ENCODE measurements at regions not wholly inside any gene's neighbourhood (a gene's known extent, or its start where the extent isn't known, plus 50 kb on each side); places are given as distances from the start of the nearest gene placed in this dataset.
A peak's percentile ranks its signal among the peaks of the same experiment; 100 is the strongest.
"Not testable (repeated sequence)": the region's sequence is repeated elsewhere in the genome, so short reads cannot be mapped to it uniquely, and the experiment has no call there.

- Histone ChIP-seq H3K36me3 (no peaks in the 10 kb centered on the region), H3K4me3 (no peak overlapping the region), H3K27me3 (ENCODE audit: low read depth) (no peaks in the 10 kb centered on the region), H3K27ac (no peak overlapping the region), H3K4me1 (no peaks in the 10 kb centered on the region), H3K9me3 (no peaks in the 10 kb centered on the region)
- intact Hi-C loops (cut with DNase I): no loop called here
- ATAC-seq: no peak
- no peak for DNase-seq
- TF ChIP-seq CTCF (IDR thresholded peaks at IDR 0.05): no peak
Observed at GRCh38 chr9:82882138-82882537, 180.8 kb downstream of the RASEF start.

- ATAC-seq (no peak), DNase-seq (no peak)
- Histone ChIP-seq H3K36me3 (no peaks in the 10 kb centered on the region), H3K27ac (no peak overlapping the region), H3K4me3 (no peak overlapping the region), H3K9me3 (no peaks in the 10 kb centered on the region), H3K27me3 (ENCODE audit: low read depth) (no peaks in the 10 kb centered on the region), H3K4me1 (no peaks in the 10 kb centered on the region)
- no peak for TF ChIP-seq CTCF (IDR thresholded peaks at IDR 0.05)
- intact Hi-C loops (cut with DNase I): no loop called here
Observed at GRCh38 chr9:82882748-82883147, 180.2 kb downstream of the RASEF start.

GRCh38 chr9:82883436-82883835 lies 179.5 kb downstream of the RASEF start:
- Histone ChIP-seq H3K36me3 (no peaks in the 10 kb centered on the region), H3K9me3 (no peaks in the 10 kb centered on the region), H3K27ac (no peak overlapping the region), H3K4me1 (no peaks in the 10 kb centered on the region), H3K27me3 (ENCODE audit: low read depth) (no peaks in the 10 kb centered on the region), H3K4me3 (no peak overlapping the region)
- no peak for TF ChIP-seq CTCF (IDR thresholded peaks at IDR 0.05)
- ATAC-seq: no peak
- intact Hi-C loops (cut with DNase I): no loop called here
- DNase-seq: no peak

GRCh38 chr9:82883974-82884373 lies 179.0 kb downstream of the RASEF start:
- DNase-seq; H3K27me3 ChIP-seq (ENCODE audit: low read depth); intact Hi-C loops (cut with DNase I); ATAC-seq; H3K36me3 ChIP-seq; H3K27ac ChIP-seq; H3K9me3 ChIP-seq; H3K4me3 ChIP-seq; H3K4me1 ChIP-seq: not testable (repeated sequence)

- no peaks in the 10 kb centered on the region for H3K36me3 ChIP-seq
- no peaks in the 10 kb centered on the region for H3K4me1 ChIP-seq
- no peaks in the 10 kb centered on the region for H3K27me3 ChIP-seq (ENCODE audit: low read depth)
- TF ChIP-seq CTCF (IDR thresholded peaks at IDR 0.05): no peak
- no peak overlapping the region for H3K4me3 ChIP-seq
- no peaks in the 10 kb centered on the region for H3K9me3 ChIP-seq
- no peak for DNase-seq
- ATAC-seq: no peak
- no peak overlapping the region for H3K27ac ChIP-seq
- intact Hi-C loops (cut with DNase I): no loop called here
Observed at GRCh38 chr9:82890401-82890800, 172.5 kb downstream of the RASEF start.

- intact Hi-C loops (cut with DNase I): no loop called here
- Histone ChIP-seq H3K4me1 (no peaks in the 10 kb centered on the region), H3K36me3 (no peaks in the 10 kb centered on the region), H3K9me3 (no peaks in the 10 kb centered on the region), H3K4me3 (no peak overlapping the region), H3K27me3 (ENCODE audit: low read depth) (no peaks in the 10 kb centered on the region), H3K27ac (no peak overlapping the region)
- DNase-seq: no peak
- peak; percentile 19 to 33 for ATAC-seq
- no peak for TF ChIP-seq CTCF (IDR thresholded peaks at IDR 0.05)
Observed at GRCh38 chr9:82890865-82891264, 172.1 kb downstream of the RASEF start.

Measured in lower lobe of right lung (tissue), 2 donors.